Neural cell (in vitro differentiated cells): ENCODE measurements at regions not wholly inside any gene's neighbourhood (a gene's known extent, or its start where the extent isn't known, plus 50 kb on each side); places are given as distances from the start of the nearest gene placed in this dataset.

Source experiments
- H2AFZ ChIP-seq: fragments of 200-600, 300-800 bp; sonication (generic), shearing (Covaris generic); 2 replicates; pipeline ENCODE4 v1.6.0; 2014; ENCODE audit warnings: low read depth, mild to moderate bottlenecking, antibody characterized with exemption, low read length, moderate library complexity
- H3F3A ChIP-seq: fragments of 200-600 bp; shearing (Covaris generic); 2 replicates; pipeline ENCODE4 v1.6.1; 2016; ENCODE audit warnings: mild to moderate bottlenecking, moderate library complexity, mixed read lengths, antibody characterized with exemption, low read length; ENCODE audit not compliant: insufficient read depth, poor library complexity, severe bottlenecking
- H3K27ac ChIP-seq: fragments of 200-600, 300-800 bp; sonication (generic), shearing (Covaris generic); 2 replicates; pipeline ENCODE4 v1.5.1; 2014; ENCODE audit warnings: mild to moderate bottlenecking, low read length, moderate library complexity
- H3K27me3 ChIP-seq: fragments of 300-800, 200-600 bp; sonication (generic), shearing (Covaris generic); 2 replicates; pipeline ENCODE4 v1.6.0; 2014; ENCODE audit warnings: mild to moderate bottlenecking, low read depth, low read length, moderate library complexity; ENCODE audit not compliant: insufficient read depth
- H3K36me3 ChIP-seq: fragments of 300-800, 200-600 bp; sonication (generic), shearing (Covaris generic); 2 replicates; pipeline ENCODE4 v1.5.1; 2014; ENCODE audit warnings: mild to moderate bottlenecking, antibody characterized with exemption, low read length, moderate library complexity; ENCODE audit not compliant: insufficient read depth
- H3K4me2 ChIP-seq: fragments of 300-800, 200-600 bp; sonication (generic), shearing (Covaris generic); 2 replicates; pipeline ENCODE4 v1.6.0; 2014; ENCODE audit warnings: mild to moderate bottlenecking, low read length
- H3K4me3 ChIP-seq: fragments of 300-800, 200-600 bp; sonication (generic), shearing (Covaris generic); 2 replicates; pipeline ENCODE4 v1.5.1; 2014; ENCODE audit warnings: mild to moderate bottlenecking, low read length, moderate library complexity
- H3K79me2 ChIP-seq: fragments of 200-600 bp; shearing (Covaris generic); replicated peaks from 2 replicates; pipeline ENCODE4 v1.6.0; 2014; ENCODE audit warnings: mild to moderate bottlenecking, low read length, moderate library complexity; ENCODE audit not compliant: insufficient read depth
- H3K9ac ChIP-seq: fragments of 300-800, 200-600 bp; sonication (generic), shearing (Covaris generic); 2 replicates; pipeline ENCODE4 v1.6.1; 2016; ENCODE audit warnings: mild to moderate bottlenecking, low read length, mixed read lengths
- H3K9me2 ChIP-seq: fragments of 200-600 bp; shearing (Covaris generic); 2 replicates; pipeline ENCODE4 v1.6.1; 2016; ENCODE audit warnings: mild to moderate bottlenecking, low read length, mixed read lengths; ENCODE audit not compliant: insufficient read depth
- H3K9me3 ChIP-seq: fragments of 200-600, 300-800 bp; sonication (generic), shearing (Covaris generic); 2 replicates; pipeline ENCODE4 v1.6.1; 2016; ENCODE audit warnings: mild to moderate bottlenecking, mixed run types, low read length, moderate library complexity, mixed read lengths
- H4K20me1 ChIP-seq: fragments of 200-600 bp; shearing (Covaris generic); 2 replicates; pipeline ENCODE4 v1.6.1; 2016; ENCODE audit warnings: mild to moderate bottlenecking, mixed run types; ENCODE audit not compliant: insufficient read depth
- CTCF ChIP-seq: fragments of 450-650 bp; IDR thresholded peaks from 2 replicates; pipeline ENCODE4 v1.5.1; 2014; ENCODE audit warnings: antibody characterized with exemption, mild to moderate bottlenecking, moderate library complexity; ENCODE audit not compliant: poor library complexity, severe bottlenecking
- EP300 ChIP-seq: fragments of 450-650 bp; conservative IDR thresholded peaks from 2 replicates; pipeline ENCODE4 v1.6.1; 2014; ENCODE audit warnings: antibody characterized with exemption, mild to moderate bottlenecking, moderate library complexity; ENCODE audit not compliant: poor library complexity, severe bottlenecking
- EZH2 ChIP-seq: fragments of 200-600, 300-800 bp; shearing (Covaris generic), sonication (generic); IDR thresholded peaks from 2 replicates; pipeline ENCODE4 v1.6.1; 2014; ENCODE audit warnings: antibody characterized with exemption, low read length, borderline replicate concordance, mild to moderate bottlenecking; ENCODE audit not compliant: insufficient read depth, poor library complexity, severe bottlenecking
- MXI1 ChIP-seq: fragments of 450-650 bp; conservative IDR thresholded peaks from 2 replicates; pipeline ENCODE4 v1.6.1; 2014; ENCODE audit warnings: antibody characterized with exemption, mild to moderate bottlenecking; ENCODE audit not compliant: poor library complexity, severe bottlenecking
- POLR2AphosphoS5 ChIP-seq: IDR thresholded peaks from 2 replicates; pipeline ENCODE4 v1.6.1; 2012
- RAD21 ChIP-seq: fragments of 450-650 bp; conservative IDR thresholded peaks from 2 replicates; pipeline ENCODE4 v1.6.1; 2014; ENCODE audit warnings: antibody characterized with exemption, mild to moderate bottlenecking, moderate library complexity
- REST ChIP-seq: IDR thresholded peaks from 2 replicates; pipeline ENCODE4 v1.6.1; 2012; ENCODE audit warnings: borderline replicate concordance
- SMC3 ChIP-seq: fragments of 450-650 bp; conservative IDR thresholded peaks from 2 replicates; pipeline ENCODE4 v1.6.1; 2014; ENCODE audit warnings: antibody characterized with exemption, mild to moderate bottlenecking, moderate library complexity; ENCODE audit not compliant: poor library complexity

- H3K9me3 ChIP-seq = no peaks in the 10 kb centered on the region
- no peak overlapping the region for H3K27ac ChIP-seq
- H2AFZ ChIP-seq = no peak overlapping the region
- H3K4me2 ChIP-seq = no peak overlapping the region
- H3F3A ChIP-seq = no peaks in the 10 kb centered on the region
- no peaks in the 10 kb centered on the region for H4K20me1 ChIP-seq
- H3K79me2 ChIP-seq = no peaks in the 10 kb centered on the region
- no peaks in the 10 kb centered on the region for H3K9me2 ChIP-seq
- no peaks in the 10 kb centered on the region for H3K27me3 ChIP-seq
- no peak overlapping the region for H3K9ac ChIP-seq
- TF ChIP-seq REST (no peak), EP300 (no peak), EZH2 (no peak), RAD21 (no peak), SMC3 (no peak), POLR2AphosphoS5 (no peak)
- no peak overlapping the region for H3K4me3 ChIP-seq
- H3K36me3 ChIP-seq = no peaks in the 10 kb centered on the region
These were observed 817.4 kb upstream of the AMELY start for GRCh38 chrY:7728935-7729317.

- no peaks in the 10 kb centered on the region for H3K36me3 ChIP-seq
- no peaks in the 10 kb centered on the region for H3K9me2 ChIP-seq
- no peak overlapping the region for H3K4me3 ChIP-seq
- H3K27me3 ChIP-seq = no peaks in the 10 kb centered on the region
- no peak overlapping the region for H3K4me2 ChIP-seq
- TF ChIP-seq EP300 = no peak
- no peak for TF ChIP-seq SMC3
- TF ChIP-seq CTCF = no peak
- no peaks in the 10 kb centered on the region for H4K20me1 ChIP-seq
- H3K9me3 ChIP-seq = no peaks in the 10 kb centered on the region
- H3K9ac ChIP-seq = no peak overlapping the region
- no peaks in the 10 kb centered on the region for H3K79me2 ChIP-seq
- no peaks in the 10 kb centered on the region for H3F3A ChIP-seq
- no peak overlapping the region for H3K27ac ChIP-seq
- no peak overlapping the region for H2AFZ ChIP-seq
These were observed 814.4 kb upstream of the AMELY start for GRCh38 chrY:7725791-7726460.

GRCh38 chrY:7723991-7724632 is 812.6 kb upstream of the AMELY start:
- Histone ChIP-seq H3K79me2 (no peaks in the 10 kb centered on the region), H3K9me3 (no peaks in the 10 kb centered on the region), H3K27me3 (no peaks in the 10 kb centered on the region), H3K27ac (no peak overlapping the region), H3K9me2 (no peaks in the 10 kb centered on the region), H2AFZ (no peak overlapping the region), H3K4me3 (no peak overlapping the region), H3K9ac (no peak overlapping the region), H4K20me1 (no peaks in the 10 kb centered on the region), H3F3A (no peaks in the 10 kb centered on the region), H3K36me3 (no peaks in the 10 kb centered on the region), H3K4me2 (no peak overlapping the region)
- TF ChIP-seq MXI1 = no peak
